H4 (cell line): ENCODE measurements at regions not wholly inside any gene's neighbourhood (a gene's known extent, or its start where the extent isn't known, plus 50 kb on each side); places are given as distances from the start of the nearest gene placed in this dataset.
"Not testable (repeated sequence)": the region's sequence is repeated elsewhere in the genome, so short reads cannot be mapped to it uniquely, and the experiment has no call there.

Experiments used
- DNase-seq: peaks from one replicate; pipeline ENCODE4 v3.0.0-alpha.2; 2015; ENCODE audit warnings: low spot score

DNA sequence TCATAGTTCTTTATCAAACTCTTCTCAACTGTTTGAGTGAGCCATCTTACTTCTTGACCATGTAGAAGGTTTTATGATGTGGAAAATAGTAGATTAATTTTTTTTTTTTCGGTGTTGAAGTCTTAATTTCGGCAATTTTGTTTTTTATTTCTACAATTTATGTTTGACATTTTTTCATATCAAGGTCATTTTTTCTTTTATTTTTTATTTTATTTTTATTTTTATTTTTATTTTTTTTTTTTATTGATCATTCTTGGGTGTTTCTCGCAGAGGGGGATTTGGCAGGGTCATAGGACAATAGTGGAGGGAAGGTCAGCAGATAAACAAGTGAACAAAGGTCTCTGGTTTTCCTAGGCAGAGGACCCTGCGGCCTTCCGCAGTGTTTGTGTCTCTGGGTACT lies 203.8 kb upstream of the CBLB start:
- DNase-seq = not testable (repeated sequence)

DNA sequence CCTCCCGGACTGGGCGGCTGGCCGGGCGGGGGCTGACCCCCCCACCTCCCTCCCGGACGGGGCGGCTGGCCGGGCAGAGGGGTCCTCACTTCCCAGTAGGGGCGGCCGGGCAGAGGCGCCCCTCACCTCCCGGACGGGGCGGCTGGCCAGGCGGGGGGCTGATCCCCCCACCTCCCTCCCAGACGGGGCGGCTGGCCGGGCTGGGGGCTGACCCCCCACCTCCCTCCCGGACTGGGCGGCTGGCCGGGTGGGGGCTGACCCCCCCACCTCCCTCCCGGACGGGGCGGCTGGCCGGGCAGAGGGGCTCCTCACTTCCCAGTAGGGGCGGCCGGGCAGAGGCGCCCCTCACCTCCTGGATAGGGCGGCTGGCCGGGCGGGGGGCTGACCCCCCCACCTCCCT lies 205.0 kb upstream of the CBLB start:
- not testable (repeated sequence) for DNase-seq

DNA sequence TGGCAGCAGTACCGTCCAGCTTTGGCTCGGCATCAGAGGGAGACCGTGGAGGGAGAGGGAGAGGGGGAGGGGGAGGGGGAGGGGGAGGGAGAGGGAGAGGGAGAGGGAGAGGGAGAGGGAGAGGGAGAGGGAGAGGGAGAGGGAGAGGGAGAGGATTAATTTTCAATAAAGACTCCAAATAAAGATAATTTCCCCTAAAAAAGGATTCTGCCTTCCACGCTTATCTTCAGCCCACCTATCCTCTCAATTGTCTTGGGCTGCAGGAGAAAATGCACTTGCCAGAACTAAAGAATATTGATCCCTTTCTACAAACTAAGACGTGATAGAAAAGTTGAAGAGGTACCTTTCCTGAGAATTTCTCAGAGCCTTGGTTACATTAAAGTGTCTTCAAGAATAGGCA lies 206.9 kb upstream of the CBLB start:
- not testable (repeated sequence) for DNase-seq

- no peak for DNase-seq
Measured at GRCh38 chr3:106078635-106079034, 209.8 kb upstream of the CBLB start.

DNA sequence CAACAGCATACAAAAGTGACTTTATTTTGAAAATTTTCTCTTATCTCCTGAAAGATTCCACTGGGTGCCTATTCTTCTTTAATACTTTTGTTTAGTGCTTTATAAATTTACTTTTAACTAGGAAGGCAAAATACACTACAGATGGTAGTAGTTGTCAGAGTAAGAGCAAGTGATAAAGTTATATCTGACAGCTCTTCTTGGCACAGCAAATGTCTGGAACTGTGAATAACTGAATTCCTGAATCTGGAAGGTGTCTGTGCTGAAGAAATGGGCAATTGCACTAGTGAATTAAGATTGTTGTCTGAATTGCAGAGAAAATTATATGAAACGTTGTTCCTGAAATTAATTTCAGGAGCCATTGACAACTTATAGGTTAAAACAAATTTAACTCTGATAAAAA lies 213.8 kb upstream of the CBLB start:
- DNase-seq = no peak

- no peak for DNase-seq
Measured at GRCh38 chr3:106083207-106083606, 214.4 kb upstream of the CBLB start.

GRCh38 chr3:106083854-106084253 lies 215.0 kb upstream of the CBLB start:
- DNase-seq = no peak

DNA sequence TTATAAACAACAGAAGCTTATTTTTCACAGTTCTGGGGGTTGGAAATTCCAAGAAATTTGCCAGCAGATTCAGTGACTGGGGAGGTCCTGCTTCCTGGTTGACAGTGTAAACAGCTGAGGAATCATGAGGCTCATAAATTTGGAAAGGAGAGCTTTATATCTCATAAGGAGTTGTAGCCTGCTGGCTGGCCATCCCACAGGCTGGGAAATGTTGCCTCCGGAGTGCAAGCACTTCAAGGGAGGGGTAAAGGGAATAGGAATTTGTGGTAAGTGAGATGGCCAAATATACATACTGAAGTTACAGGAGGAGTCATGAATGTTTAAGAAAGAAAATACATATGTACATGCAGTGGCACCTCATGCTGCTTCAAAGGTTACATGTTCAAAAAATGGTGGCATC lies 217.2 kb upstream of the CBLB start:
- no peak for DNase-seq

DNA sequence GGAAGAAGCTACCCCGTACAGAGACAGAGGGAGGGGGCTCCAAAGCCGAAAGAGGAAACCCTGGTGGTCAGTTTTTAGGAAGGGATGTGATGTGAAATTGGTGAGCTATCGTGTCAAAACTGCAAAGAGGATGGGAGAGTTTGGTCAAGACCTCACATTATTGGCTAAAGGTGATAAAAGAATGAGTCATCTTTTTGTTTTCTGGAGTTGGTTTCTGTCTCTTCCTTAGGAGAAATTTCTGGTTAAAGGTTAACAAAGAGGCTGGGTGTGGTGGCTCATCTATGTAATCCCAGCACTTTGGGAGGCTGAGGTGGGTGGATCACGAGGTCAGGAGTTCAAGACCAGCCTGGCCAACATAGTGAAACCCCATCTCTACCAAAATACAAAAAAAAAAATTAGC lies 217.8 kb upstream of the CBLB start:
- no peak for DNase-seq

GRCh38 chr3:106088304-106088703 lies 219.5 kb upstream of the CBLB start:
- no peak for DNase-seq

DNA sequence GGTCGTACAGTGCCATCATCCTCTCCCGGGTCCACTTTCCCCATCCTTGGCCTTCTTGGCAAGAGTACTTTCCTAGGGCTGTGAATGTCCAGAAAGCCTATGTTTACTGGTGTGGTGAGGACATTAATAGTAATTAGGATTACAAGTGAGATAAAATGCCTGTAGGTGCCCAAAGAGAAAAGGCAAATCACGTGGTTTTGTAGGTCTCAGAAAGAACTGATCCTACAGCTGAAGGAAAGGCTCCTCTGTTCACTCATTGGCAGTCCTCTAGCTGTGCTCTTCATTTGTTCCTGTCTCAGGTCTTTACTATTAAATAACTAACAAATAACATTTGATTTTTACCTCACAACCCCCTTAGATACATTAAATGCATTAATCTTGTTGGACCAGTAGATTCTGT lies 220.1 kb upstream of the CBLB start:
- DNase-seq = no peak

- no peak for DNase-seq
Measured at GRCh38 chr3:106089806-106090205, 221.0 kb upstream of the CBLB start.

GRCh38 chr3:106092792-106093191 lies 224.0 kb upstream of the CBLB start:
- DNase-seq = no peak

- peak; percentile 72 for DNase-seq
Measured at GRCh38 chr3:106093616-106094015, 224.8 kb upstream of the CBLB start.

DNA sequence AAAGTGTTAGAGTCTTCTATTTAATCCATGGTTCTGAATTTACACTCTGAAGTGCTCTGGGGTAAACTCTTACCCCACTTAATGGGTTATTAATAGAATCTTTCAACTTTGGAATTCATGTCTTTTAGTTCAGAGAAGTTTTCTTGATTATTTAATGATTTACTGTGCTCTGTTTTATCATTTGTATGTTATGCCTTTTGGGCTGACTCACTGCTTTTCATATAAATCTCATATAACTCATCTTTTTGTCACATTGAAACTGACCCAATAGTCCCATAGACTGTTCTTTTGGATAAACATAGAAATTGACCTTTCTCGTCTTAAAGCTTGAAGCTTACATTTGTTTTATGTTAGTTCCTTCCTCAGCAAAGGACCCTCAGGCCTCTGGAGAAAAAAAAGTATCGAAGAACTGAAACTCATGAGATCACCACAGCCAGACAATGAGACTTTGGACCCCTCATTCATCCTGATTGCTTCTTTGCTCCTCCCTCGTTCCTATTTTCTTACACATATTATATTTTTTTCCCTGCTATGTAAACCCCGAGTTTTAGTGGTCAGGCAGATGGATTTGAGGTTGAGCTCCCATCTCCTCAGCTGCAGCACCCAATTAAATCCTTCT lies 229.1 kb upstream of the CBLB start:
- no peak for DNase-seq

GRCh38 chr3:106103383-106103782 lies 234.6 kb upstream of the CBLB start:
- no peak for DNase-seq

DNA sequence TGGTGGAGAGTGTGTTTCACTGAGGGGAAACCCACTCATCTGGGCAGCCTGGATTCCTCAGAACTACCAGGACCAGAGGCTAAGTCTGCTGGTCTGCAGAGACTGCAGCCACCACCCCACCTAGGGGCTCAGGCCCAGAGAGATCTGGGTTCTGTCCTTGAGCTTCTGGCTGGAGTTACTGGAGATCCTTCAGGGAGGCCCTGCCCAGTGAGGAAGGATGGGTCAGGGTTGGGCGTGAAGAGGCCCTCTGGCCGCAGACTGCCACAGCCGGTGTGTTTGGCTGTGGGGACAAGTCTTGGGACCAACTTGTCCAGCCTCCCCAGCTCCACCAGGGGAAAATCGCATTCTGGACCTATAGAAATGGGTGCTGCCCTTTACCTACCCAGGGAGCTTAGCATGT lies 235.3 kb upstream of the CBLB start:
- no peak for DNase-seq

GRCh38 chr3:106108925-106109324 lies 240.1 kb upstream of the CBLB start:
- DNase-seq = no peak

GRCh38 chr3:106112561-106112960 lies 243.7 kb upstream of the CBLB start:
- not testable (repeated sequence) for DNase-seq

- DNase-seq = no peak
Measured at GRCh38 chr3:106113747-106114146, 244.9 kb upstream of the CBLB start.

- peak; percentile 56 for DNase-seq
Measured at GRCh38 chr3:106114220-106114619, 245.4 kb upstream of the CBLB start.

GRCh38 chr3:106114848-106115247 lies 246.0 kb upstream of the CBLB start:
- DNase-seq = peak; percentile 53

- peak; percentile 8 for DNase-seq
Measured at GRCh38 chr3:106115557-106115956, 246.7 kb upstream of the CBLB start.

- DNase-seq = no peak
Measured at GRCh38 chr3:106116733-106117489, 248.1 kb upstream of the CBLB start.
